HepG2 (cell line): ENCODE measurements at regions not wholly inside any gene's neighbourhood (a gene's known extent, or its start where the extent isn't known, plus 50 kb on each side); places are given as distances from the start of the nearest gene placed in this dataset.

ENCODE experiments used
- ATAC-seq: fragments of 200-7000 bp; cut with Tn5 transposase; 3 replicates; pipeline ENCODE4 v1.9.1; 2020; ENCODE audit warnings: mild to moderate bottlenecking, moderate library complexity
- BruUV-seq: library from RNA; stranded (reverse); fragments of 400-500 nt; replicated peaks from 2 replicates; lab custom pipeline; 2021; lab: Mats Ljungman, UMichigan
- CTCF ChIA-PET: fragments of 300-600 bp; formaldehyde crosslinking; extraction: SDS; loops from one replicate; lab custom pipeline; 2021; ENCODE audit warnings: low total read pairs, inconsistent platforms, low intra/inter-chr PET ratio; lab: Yijun Ruan, JAX
- POLR2A ChIA-PET: fragments of 350-600 bp; sonication (Branson Sonifier 250); formaldehyde crosslinking; loops from one replicate; lab custom pipeline; 2020; ENCODE audit warnings: antibody characterized with exemption, inconsistent platforms; lab: Yijun Ruan, JAX
- DNase-seq: peaks from one replicate; pipeline ENCODE4 v3.0.0-alpha.2; 2015; ENCODE audit warnings: low spot score
- FAIRE-seq: peaks from 3 replicates; lab custom pipeline; 2011; peaks lifted over from hg19 to GRCh38; lab: Jason Lieb, UNC
- H2AFZ ChIP-seq: one replicate; pipeline ENCODE4 v1.6.1; 2011; ENCODE audit warnings: low read length, inconsistent platforms
- H3K27ac ChIP-seq: fragments of 300-600 bp; 3 replicates; pipeline ENCODE4 v1.8.0; 2011; ENCODE audit warnings: mixed run types, mild to moderate bottlenecking, mixed read lengths, low read length, inconsistent platforms; ENCODE audit not compliant: insufficient read depth; ENCODE audit errors: extremely low read length
- H3K27me3 ChIP-seq, 2 experiments: fragments of 200-600 bp in 1 of 2; 2 replicates in 1 of 2; 3 replicates in 1 of 2; pipeline versions ENCODE4 v1.6.0 to v1.8.0; 2011; ENCODE audit warnings: low read length in 2 of 2, mild to moderate bottlenecking in 2 of 2, moderate library complexity in 2 of 2, inconsistent platforms in 1 of 2; ENCODE audit not compliant: insufficient read depth in 2 of 2, control insufficient read depth in 1 of 2
- H3K36me3 ChIP-seq, 2 experiments: fragments of 200-600 bp in 1 of 2; replicated peaks in 1 of 2; 2 replicates in 1 of 2; 3 replicates in 1 of 2; pipeline versions ENCODE4 v1.5.1 to v1.8.0; 2011; ENCODE audit warnings: low read length in 2 of 2, inconsistent platforms in 1 of 2; ENCODE audit not compliant: insufficient read depth in 2 of 2, control insufficient read depth in 1 of 2
- H3K4me1 ChIP-seq: 2 replicates; pipeline ENCODE4 v1.5.1; 2012; ENCODE audit warnings: low read length, inconsistent platforms; ENCODE audit not compliant: insufficient read depth
- H3K4me2 ChIP-seq: 2 replicates; pipeline ENCODE4 v1.6.0; 2011; ENCODE audit warnings: low read depth, low read length, inconsistent platforms
- H3K4me3 ChIP-seq, 3 experiments: fragments of 200-600 bp in 1 of 3; sonication (generic), shearing (Covaris generic) in 1 of 3; replicated peaks in 1 of 3; 2 replicates each; pipeline ENCODE4 v1.5.1; 2011 to 2016; ENCODE audit warnings: low read length in 3 of 3, inconsistent platforms in 2 of 3, low read depth in 2 of 3, mild to moderate bottlenecking in 2 of 3, control low read depth in 1 of 3, mixed read lengths in 1 of 3; ENCODE audit not compliant: insufficient read depth in 1 of 3
- H3K79me2 ChIP-seq: one replicate; pipeline ENCODE4 v1.6.1; 2011; ENCODE audit warnings: low read length, inconsistent platforms; ENCODE audit not compliant: insufficient read depth
- H3K9ac ChIP-seq: 2 replicates; pipeline ENCODE4 v1.6.0; 2011; ENCODE audit warnings: mild to moderate bottlenecking, low read depth, low read length, inconsistent platforms; ENCODE audit not compliant: insufficient read depth
- H3K9me3 ChIP-seq: 2 replicates; pipeline ENCODE4 v1.5.1; 2012; ENCODE audit warnings: mild to moderate bottlenecking, low read length
- H4K20me1 ChIP-seq: 2 replicates; pipeline ENCODE4 v1.6.0; 2011; ENCODE audit warnings: inconsistent platforms, mild to moderate bottlenecking, low read length, moderate library complexity; ENCODE audit not compliant: insufficient read depth
- DNMT3B ChIP-seq: conservative IDR thresholded peaks from 2 replicates; pipeline ENCODE4 v1.6.1; 2016; ENCODE audit warnings: missing biosample characterization, control low read depth
- GATAD2A ChIP-seq: IDR thresholded peaks from 2 replicates; pipeline ENCODE4 v1.6.1; 2016
- JARID2 ChIP-seq: sonication (generic); formaldehyde crosslinking; IDR thresholded peaks from 2 replicates; pipeline ENCODE4 v1.8.1; 2023; ENCODE audit warnings: missing genetic modification reagents, inconsistent platforms; ENCODE audit not compliant: insufficient replicate concordance
- LCORL ChIP-seq, 2 experiments: fragments of 450-650 bp in 1 of 2; sonication (generic) in 1 of 2; formaldehyde crosslinking in 1 of 2; IDR thresholded peaks; 2 replicates each; pipeline versions ENCODE4 v1.5.0 to v1.6.1; 2017 to 2020; ENCODE audit warnings: antibody characterized with exemption in 1 of 2, missing genetic modification reagents in 1 of 2
- ONECUT2 ChIP-seq: sonication (generic); formaldehyde crosslinking; IDR thresholded peaks from 2 replicates; pipeline ENCODE4 v1.4.0; 2020; ENCODE audit warnings: missing genetic modification reagents
- SRSF1 ChIP-seq: fragments of 200-400 bp; formaldehyde crosslinking; optimal IDR thresholded peaks from 2 replicates; pipeline ENCODE3; 2017; ENCODE audit warnings: mild to moderate bottlenecking, low read depth, low read length, moderate library complexity
- STAG1 ChIP-seq: sonication (generic); formaldehyde crosslinking; IDR thresholded peaks from 2 replicates; pipeline ENCODE4 v1.4.0; 2020; ENCODE audit warnings: missing genetic modification reagents
- TEAD3 ChIP-seq: optimal IDR thresholded peaks from 2 replicates; pipeline ENCODE3; 2016; ENCODE audit warnings: borderline replicate concordance
- ZNF501 ChIP-seq: sonication (generic); formaldehyde crosslinking; IDR thresholded peaks from 2 replicates; pipeline ENCODE4 v1.5.1; 2020; ENCODE audit warnings: mild to moderate bottlenecking, moderate library complexity, missing genetic modification reagents
- WGBS: methylation state at CpG from one replicate; pipeline ENCODE4 v1.1.6; 2017; ENCODE audit warnings: low lambda C conversion rate; 5-methylcytosine and 5-hydroxymethylcytosine counted together
- in situ Hi-C: cut with HindIII; loops from 2 replicates; pipeline ENCODE4 v1.10.0; 2017; ENCODE audit warnings: low pct_unique_long_range_greater_than_20kb; ENCODE audit not compliant: extremely low pct_ligation_motif_present
- intact Hi-C: fragments of 100-400 bp; cut with micrococcal nuclease; formaldehyde crosslinking; loops from one replicate; pipeline ENCODE4 v1.10.0; 2022; ENCODE audit not compliant: unreplicated experiment
- TF ChIP-seq, protein P1 (sequence below): sonication (generic); formaldehyde crosslinking; IDR thresholded peaks from 2 replicates; pipeline ENCODE4 v1.9.0; 2021; ENCODE audit warnings: missing genetic modification reagents, borderline replicate concordance

DNA sequence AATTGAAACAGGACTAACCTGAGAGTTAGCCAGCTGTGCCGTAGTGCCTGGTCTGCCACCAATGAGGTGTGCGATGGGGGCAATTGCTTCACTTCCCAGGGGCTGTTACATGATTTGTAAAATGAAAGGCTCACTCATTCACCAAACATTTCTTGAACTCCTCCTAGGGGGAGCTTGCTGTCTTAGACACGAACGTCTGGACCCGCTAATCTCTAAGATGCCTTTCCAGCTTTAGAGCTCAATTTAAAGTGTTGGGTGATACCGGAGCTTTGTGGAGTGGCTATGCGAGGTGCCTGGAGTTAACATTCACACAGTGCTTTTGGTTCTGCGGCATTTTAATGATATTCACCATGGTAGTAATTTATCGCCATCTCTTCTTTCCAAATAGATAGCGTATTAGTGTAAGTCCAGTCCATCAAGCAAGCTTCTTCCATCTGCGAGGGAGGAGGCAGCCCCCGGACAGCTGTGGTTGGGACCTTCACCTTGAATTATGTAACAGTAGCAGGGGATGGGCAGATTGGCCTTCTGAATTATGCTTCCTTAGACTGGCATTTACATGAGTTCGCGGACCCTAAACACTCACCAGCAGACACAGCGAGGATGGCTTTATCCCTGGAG lies 179.9 kb downstream of the ADSS2 start:
- no peaks in the 10 kb centered on the region for H3K79me2 ChIP-seq
- no peak overlapping the region for H2AFZ ChIP-seq
- no peak overlapping the region for H3K4me2 ChIP-seq
- FAIRE-seq (no peak), ATAC-seq (no peak), DNase-seq (no peak)
- H3K9me3 ChIP-seq: no peaks in the 10 kb centered on the region
- H4K20me1 ChIP-seq: no peaks in the 10 kb centered on the region
- H3K36me3 ChIP-seq: no peaks in the 10 kb centered on the region
- TF ChIP-seq JARID2 (no peak), SRSF1 (no peak), ZNF501 (CRISPR knock-in tag) (no peak), DNMT3B (CRISPR knock-in tag) (no peak)
- no peak overlapping the region for H3K4me3 ChIP-seq
- intact Hi-C loops: no loop called here
- peaks cover 15% of the 10 kb centered on the region for H3K4me1 ChIP-seq
- POLR2A ChIA-PET: no interaction called here
- no peak overlapping the region for H3K27ac ChIP-seq
- 82% methylated on average over 15 of the region's 15 CpGs for WGBS
- no peak overlapping the region for H3K9ac ChIP-seq
- CTCF ChIA-PET: interaction anchor here (2.1 to 2.3 kb wide), 2 partner anchors 257 to 523 kb away, joined by 8 to 15 read pairs; no protein-coding TSS in a partner anchor
- BruUV-seq: no TSS peak
- H3K27me3 ChIP-seq: 0 out of 5 replicates have a peak, but pooled peaks cover 0 to 8% of the 10 kb centered on the region in 2 experiments
- in situ Hi-C loops: loop anchor here (5.0 to 10.0 kb wide), 3 partner anchors 254 to 929 kb away; no protein-coding TSS in a partner anchor

DNA sequence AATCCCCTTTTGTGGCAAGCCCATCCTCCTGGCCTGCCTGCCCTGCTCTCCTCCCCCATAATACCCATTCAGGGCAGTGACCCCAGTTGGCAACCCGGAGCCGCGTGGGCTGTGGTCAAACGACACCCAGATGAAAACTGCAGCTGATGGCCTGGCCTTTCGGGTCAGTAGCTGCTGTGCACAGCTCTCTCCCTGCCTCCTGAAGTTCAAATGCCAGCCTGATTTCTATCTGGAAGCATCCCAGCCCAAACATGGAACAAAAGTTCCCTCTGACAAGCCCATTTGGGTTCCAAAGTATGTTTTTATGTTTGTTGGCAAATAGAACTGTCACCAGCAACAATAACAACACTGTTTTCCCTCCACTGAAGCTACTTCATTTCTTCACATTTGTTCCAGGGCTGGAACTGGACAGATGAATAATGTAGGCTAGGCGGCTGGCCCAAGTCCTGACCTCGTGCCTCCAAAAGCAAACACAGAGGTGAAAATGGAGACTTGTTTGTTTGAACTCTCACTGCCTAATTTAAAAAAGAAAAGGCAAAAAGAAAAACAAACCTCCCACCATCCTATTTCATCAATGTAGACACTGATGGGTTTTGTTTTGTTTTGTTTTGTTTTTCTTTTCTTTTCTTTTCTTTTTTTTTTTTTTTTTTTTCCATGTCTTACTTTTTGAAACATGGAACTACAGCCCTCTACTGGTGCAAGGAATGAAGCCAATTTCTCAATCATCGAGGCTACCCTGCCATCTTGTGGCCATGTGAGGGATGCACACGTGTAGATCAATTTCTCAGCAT lies 179.0 kb downstream of the ADSS2 start:
- peak; percentile 94 for FAIRE-seq
- H3K36me3 ChIP-seq: no peaks in the 10 kb centered on the region
- peak; percentile 70 for DNase-seq
- H3K4me2 ChIP-seq: 0 out of 2 replicates have a peak overlapping the region, but pooled peaks have one; percentile 21
- no peak overlapping the region for H3K9ac ChIP-seq
- no TSS peak for BruUV-seq
- ChIA-PET POLR2A (no interaction called here), CTCF (interaction anchor here (0.6 to 2.3 kb wide), 9 partner anchors 27 to 929 kb away, joined by 3 to 15 read pairs (median 5); no protein-coding TSS in a partner anchor)
- in situ Hi-C loops (loop anchor here (5.0 to 10.0 kb wide), 3 partner anchors 255 to 930 kb away; no protein-coding TSS in a partner anchor), intact Hi-C loops (loop anchor here (1.0 kb wide), 4 partner anchors 257 to 928 kb away; no protein-coding TSS in a partner anchor)
- peaks cover 15% of the 10 kb centered on the region for H3K4me1 ChIP-seq
- no peak overlapping the region for H3K27ac ChIP-seq
- H4K20me1 ChIP-seq: no peaks in the 10 kb centered on the region; the same call in 1 of the 2 replicates
- peak; percentile 79 for ATAC-seq
- 6% methylated on average over 9 of the region's 9 CpGs for WGBS
- no peaks in the 10 kb centered on the region for H3K79me2 ChIP-seq
- no peak overlapping the region for H2AFZ ChIP-seq
- 0 out of 5 replicates have a peak, but pooled peaks cover 0 to 8% of the 10 kb centered on the region in 2 experiments for H3K27me3 ChIP-seq
- no peak overlapping the region for H3K4me3 ChIP-seq
- no peaks in the 10 kb centered on the region for H3K9me3 ChIP-seq
- TF ChIP-seq TEAD3 (CRISPR knock-in tag): peak; percentile 2
- TF ChIP-seq, protein P1, sequence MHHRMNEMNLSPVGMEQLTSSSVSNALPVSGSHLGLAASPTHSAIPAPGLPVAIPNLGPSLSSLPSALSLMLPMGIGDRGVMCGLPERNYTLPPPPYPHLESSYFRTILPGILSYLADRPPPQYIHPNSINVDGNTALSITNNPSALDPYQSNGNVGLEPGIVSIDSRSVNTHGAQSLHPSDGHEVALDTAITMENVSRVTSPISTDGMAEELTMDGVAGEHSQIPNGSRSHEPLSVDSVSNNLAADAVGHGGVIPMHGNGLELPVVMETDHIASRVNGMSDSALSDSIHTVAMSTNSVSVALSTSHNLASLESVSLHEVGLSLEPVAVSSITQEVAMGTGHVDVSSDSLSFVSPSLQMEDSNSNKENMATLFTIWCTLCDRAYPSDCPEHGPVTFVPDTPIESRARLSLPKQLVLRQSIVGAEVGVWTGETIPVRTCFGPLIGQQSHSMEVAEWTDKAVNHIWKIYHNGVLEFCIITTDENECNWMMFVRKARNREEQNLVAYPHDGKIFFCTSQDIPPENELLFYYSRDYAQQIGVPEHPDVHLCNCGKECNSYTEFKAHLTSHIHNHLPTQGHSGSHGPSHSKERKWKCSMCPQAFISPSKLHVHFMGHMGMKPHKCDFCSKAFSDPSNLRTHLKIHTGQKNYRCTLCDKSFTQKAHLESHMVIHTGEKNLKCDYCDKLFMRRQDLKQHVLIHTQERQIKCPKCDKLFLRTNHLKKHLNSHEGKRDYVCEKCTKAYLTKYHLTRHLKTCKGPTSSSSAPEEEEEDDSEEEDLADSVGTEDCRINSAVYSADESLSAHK: no peak
- 0 out of 2 replicates have a peak, but pooled peaks have one; percentile 26 for TF ChIP-seq GATAD2A
- TF ChIP-seq LCORL (IDR thresholded peaks at IDR 0.05): no peak
- TF ChIP-seq LCORL (CRISPR knock-in tag; IDR thresholded peaks at IDR 0.05): 0 out of 2 replicates have a peak, but pooled peaks have one; percentile 21
- TF ChIP-seq STAG1: peak; percentile 97
- 0 out of 2 replicates have a peak, but pooled peaks have one; percentile 29 for TF ChIP-seq ONECUT2 (CRISPR knock-in tag)
